ENCODE measurements at regions not wholly inside any gene's neighbourhood (a gene's known extent, or its start where the extent isn't known, plus 50 kb on each side); places are given as distances from the start of the nearest gene placed in this dataset.

- no peak for TF ChIP-seq CTCF (IDR thresholded peaks at IDR 0.05; ENCODE audit: control extremely low read depth, extremely low read depth, low read depth, missing control alignments)
- ChIA-PET POLR2A (no interaction called here), CTCF (interaction anchor here (1.1 to 1.3 kb wide), 2 partner anchors 8 to 10 kb away, joined by 3 to 5 read pairs; no protein-coding TSS in a partner anchor)
- no peak for DNase-seq (ENCODE audit: extremely low spot score)
Measured at GRCh38 chr14:51535443-51536044, 116.2 kb upstream of the FRMD6 start.

GRCh38 chr14:51538973-51539372 lies 112.7 kb upstream of the FRMD6 start:
- POLR2A ChIA-PET = no interaction called here

GRCh38 chr14:51539571-51540037 lies 112.1 kb upstream of the FRMD6 start:
- DNase-seq (ENCODE audit: extremely low spot score) = no peak
- TF ChIP-seq CTCF (IDR thresholded peaks at IDR 0.05; ENCODE audit: control extremely low read depth, extremely low read depth, low read depth, missing control alignments) = no peak
- ChIA-PET POLR2A (no interaction called here), CTCF (interaction anchor here (1.5 kb wide), 1 partner anchor 10 kb away, joined by 4 read pairs; no protein-coding TSS in a partner anchor)

More at GRCh38 chr14:51538973-51539372, 112.7 kb upstream of the FRMD6 start:
- DNase-seq (ENCODE audit: extremely low spot score) = no peak
- TF ChIP-seq CTCF (IDR thresholded peaks at IDR 0.05; ENCODE audit: control extremely low read depth, extremely low read depth, low read depth, missing control alignments) = no peak
- CTCF ChIA-PET = no interaction called here

- no peak for TF ChIP-seq CTCF (IDR thresholded peaks at IDR 0.05; ENCODE audit: control extremely low read depth, extremely low read depth, low read depth, missing control alignments)
- ChIA-PET CTCF (interaction anchor here (0.8 to 1.5 kb wide), 2 partner anchors 9 to 22 kb away, joined by 3 to 4 read pairs; no protein-coding TSS in a partner anchor), POLR2A (no interaction called here)
- no peak for DNase-seq (ENCODE audit: extremely low spot score)
Measured at GRCh38 chr14:51540364-51540763, 111.3 kb upstream of the FRMD6 start.

GRCh38 chr14:51544471-51544870 lies 107.2 kb upstream of the FRMD6 start:
- DNase-seq (ENCODE audit: extremely low spot score) = no peak
- ChIA-PET CTCF (interaction anchor here (1.6 kb wide), 1 partner anchor 23 kb away, joined by 3 read pairs; no protein-coding TSS in a partner anchor), POLR2A (no interaction called here)
- TF ChIP-seq CTCF (IDR thresholded peaks at IDR 0.05; ENCODE audit: control extremely low read depth, extremely low read depth, low read depth, missing control alignments) = no peak

- ChIA-PET CTCF (interaction anchor here (1.6 kb wide), 1 partner anchor 23 kb away, joined by 3 read pairs; no protein-coding TSS in a partner anchor), POLR2A (no interaction called here)
- no peak for DNase-seq (ENCODE audit: extremely low spot score)
- TF ChIP-seq CTCF (IDR thresholded peaks at IDR 0.05; ENCODE audit: control extremely low read depth, extremely low read depth, low read depth, missing control alignments) = no peak
Measured at GRCh38 chr14:51544901-51545300, 106.8 kb upstream of the FRMD6 start.
